ENCODE measurements at regions not wholly inside any gene's neighbourhood (a gene's known extent, or its start where the extent isn't known, plus 50 kb on each side); places are given as distances from the start of the nearest gene placed in this dataset.

DNA sequence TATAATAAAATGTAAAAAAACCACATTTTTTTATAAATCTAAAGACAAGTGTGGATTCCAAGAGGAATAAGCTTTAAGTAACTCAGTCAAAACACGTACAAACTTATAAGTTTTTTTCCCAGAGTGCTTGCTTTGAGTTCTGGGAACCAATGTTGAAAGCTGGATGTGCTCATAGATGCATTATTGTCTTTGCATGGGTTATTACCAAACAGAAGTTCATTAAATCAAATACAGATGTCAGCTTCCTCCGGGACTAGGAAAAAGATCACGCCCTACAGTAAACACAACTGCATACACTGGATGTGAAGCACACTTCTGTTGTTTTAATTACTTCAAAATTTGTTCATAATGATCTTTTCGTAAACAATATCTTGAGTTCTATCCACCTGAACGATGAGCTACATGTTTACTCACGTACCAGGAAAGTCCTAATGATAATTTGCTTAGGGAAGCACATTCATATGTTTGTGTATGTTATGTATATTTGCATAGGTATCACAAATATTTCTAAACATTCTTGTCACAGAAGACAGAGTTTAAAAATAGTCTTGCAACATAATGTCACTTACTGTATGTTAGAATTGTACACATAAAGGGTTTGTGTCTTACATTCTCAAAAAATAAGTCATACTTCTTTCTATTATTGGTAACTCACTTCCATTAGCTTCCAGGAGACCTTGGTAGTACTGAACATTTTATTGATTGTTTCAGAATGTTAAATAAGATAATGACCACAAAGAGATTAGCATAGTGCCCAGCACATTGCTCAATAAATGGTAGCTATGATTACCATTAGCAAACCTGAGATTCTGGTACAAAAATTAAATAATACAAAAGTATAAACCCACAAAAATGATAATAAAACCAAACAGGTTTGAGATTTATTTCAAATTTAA lies 427.4 kb downstream of the CETN3 start:
- no peak for FAIRE-seq

DNA sequence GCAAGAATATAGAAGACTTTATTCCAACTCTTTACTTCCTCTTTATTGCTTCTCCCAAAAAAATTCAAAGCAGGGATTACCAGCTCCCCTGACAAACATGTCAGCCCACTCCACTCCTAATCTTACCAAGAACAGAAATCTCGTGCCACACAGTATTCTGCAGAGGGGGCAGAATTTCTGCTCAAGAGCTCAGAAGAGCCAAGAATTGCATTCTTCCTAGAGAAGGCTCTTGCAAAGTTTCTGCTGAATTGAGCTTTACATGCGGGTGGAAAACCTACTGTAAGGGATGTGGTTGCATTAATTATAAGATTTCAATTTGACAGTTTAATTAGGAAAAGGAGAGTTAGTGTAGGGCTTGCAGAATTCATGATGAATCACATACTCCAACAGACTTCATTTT lies 428.5 kb downstream of the CETN3 start:
- FAIRE-seq, result no peak

DNA sequence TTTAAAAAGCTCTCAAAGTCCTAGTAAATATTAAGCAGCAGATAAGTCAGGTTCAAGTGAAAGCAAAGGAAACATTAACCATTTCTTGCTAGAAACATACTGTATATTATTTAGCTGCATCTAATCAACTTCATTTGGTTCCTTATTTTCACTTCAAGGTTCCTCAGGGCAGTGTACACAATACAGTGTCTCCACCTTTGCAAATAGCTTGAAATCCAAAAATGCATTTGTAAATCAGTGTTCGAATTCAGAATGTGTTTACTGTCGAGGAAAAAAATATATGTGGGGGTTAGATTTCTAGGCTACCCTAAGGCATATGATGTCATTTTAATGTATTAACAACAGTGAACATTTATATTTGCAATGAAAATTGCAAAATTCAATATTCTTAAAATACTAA lies 436.0 kb downstream of the CETN3 start:
- FAIRE-seq, result no peak

DNA sequence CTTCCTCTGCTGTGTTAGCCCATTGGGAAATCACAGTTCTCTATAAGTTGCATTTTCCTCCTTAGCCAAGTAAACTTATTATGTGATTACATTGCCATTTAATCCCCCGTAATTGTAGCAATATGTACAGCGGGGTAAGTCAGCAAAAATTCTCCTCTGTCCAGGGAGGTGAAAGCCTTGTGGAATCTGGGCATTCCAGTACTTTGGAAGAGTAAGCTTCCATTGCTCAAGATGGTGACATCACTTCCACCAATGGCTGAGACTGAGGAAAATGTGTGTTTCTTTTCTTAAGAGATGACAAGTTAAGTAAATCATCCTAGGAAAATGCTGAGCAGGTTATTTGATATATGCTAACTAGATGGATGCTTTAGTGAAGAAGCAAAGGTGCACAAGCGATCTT lies 436.7 kb downstream of the CETN3 start:
- no peak for FAIRE-seq

GRCh38 chr5:89968958-89969381 lies 440.6 kb downstream of the CETN3 start:
- no peak for FAIRE-seq

DNA sequence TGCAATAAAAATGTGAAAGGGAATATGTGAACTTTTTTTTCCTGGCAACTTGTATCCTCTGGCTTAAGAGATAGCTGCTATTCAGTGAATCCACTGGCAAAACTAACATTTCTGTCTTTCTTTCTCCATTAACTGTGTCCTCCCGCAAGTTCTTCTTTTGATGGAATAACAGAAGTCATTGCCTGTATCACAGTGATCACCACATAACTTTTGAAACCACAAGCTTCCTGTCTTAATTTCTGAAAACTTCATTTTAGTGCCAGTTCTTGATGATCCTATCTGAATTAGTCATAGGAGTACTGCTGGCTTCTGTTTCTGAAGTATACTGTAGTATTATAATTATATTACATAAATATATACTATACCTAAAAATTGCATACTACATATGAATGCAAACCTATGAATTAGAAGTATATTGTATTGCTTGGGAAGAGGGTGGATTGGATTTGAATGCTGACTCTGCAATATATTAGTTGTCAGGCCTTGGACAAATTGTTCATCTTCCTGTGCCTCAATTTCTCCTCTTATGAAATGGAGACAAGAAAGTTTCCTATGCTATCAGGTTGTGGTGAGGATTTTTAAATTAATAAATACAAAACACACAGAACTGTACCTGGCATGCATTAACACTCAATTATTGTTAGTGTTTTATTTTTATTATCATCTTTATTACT lies 441.6 kb downstream of the CETN3 start:
- FAIRE-seq, result no peak

DNA sequence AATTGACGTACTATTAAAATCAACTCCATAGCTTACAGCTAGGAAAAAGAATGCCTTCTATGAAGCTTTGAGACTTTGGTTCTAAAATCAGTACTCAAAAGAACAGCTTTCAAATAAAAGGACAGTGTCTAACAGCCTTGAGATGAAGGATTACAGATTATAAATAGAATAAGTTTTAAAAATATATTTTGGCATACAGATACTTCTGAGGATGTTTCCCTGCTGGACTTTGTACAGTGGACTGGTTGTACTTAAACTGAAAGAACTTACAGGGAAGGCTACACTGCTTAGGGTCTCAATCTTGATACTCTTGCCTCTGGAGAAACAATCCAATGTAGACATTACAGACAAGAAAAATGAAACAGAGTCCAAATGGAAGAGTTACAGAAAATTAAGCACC lies 452.7 kb downstream of the CETN3 start:
- no peak for FAIRE-seq

DNA sequence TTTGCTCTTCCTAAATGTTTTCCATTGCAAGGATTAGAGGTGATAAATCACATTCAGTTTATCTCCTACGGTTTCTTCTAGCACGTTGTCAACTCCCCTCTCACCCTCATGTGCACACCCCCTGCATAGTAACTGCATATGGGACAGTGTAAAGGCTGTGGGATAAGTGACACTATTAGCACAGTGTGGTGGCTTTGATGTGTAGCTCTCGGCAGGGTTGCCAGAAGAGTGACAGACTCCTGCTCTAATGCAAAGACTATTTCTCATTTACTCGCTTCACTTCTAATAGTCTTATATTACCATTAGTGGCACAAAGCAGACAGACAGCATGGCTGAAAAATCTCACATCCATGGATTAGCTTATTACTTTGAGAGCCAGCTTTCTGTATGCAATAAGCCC lies 454.6 kb downstream of the CETN3 start:
- no peak for FAIRE-seq

GRCh38 chr5:89951876-89952275 lies 457.7 kb downstream of the CETN3 start:
- no peak for FAIRE-seq

- no peak for FAIRE-seq
Measured at GRCh38 chr5:89950234-89950633, 459.3 kb downstream of the CETN3 start.

GRCh38 chr5:89948977-89949376 lies 460.6 kb downstream of the CETN3 start:
- FAIRE-seq, result no peak

DNA sequence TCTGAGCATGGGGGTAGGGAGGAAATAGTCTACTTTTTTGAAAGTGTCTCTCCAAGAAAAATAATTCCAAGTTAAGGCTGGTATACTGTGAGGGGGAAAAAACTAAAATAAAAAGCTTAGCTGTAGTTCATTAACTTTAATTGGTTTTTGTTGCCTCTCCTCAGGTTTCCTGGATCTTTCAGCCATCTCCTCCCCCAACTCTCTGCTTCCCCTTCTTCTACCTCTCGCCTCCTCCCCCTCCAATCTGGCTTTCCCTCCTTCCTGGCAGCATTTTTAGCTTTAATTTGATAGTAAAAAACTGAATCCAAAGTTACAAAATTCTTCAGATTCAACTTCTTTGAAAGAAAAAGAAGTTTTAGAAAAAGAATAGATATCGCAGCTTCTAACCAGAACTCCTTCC lies 462.6 kb downstream of the CETN3 start:
- no peak for FAIRE-seq

DNA sequence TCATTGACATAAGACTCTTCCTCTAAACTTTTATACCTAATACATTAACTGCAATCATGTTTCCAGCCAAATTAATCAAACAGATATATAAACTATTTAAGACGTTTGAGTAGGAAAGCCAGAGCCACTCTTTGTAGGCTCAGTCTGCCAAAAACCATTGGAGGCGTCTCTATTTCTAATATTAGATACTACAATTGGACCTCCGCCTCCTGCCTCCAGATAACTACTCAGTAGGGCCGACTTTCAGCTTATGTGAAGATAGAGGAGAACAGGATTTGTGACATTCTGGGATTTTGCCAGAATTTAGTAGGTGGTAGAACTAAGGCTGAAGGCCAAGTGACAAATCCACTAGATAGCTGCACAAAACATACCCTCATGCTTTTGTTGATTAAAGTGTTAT lies 463.0 kb downstream of the CETN3 start:
- no peak for FAIRE-seq

GRCh38 chr5:89942171-89942570 lies 467.4 kb downstream of the CETN3 start:
- no peak for FAIRE-seq

GRCh38 chr5:89936576-89936975 lies 473.0 kb downstream of the CETN3 start:
- FAIRE-seq, result no peak

- no peak for FAIRE-seq
Measured at GRCh38 chr5:89934069-89934468, 475.5 kb downstream of the CETN3 start.

DNA sequence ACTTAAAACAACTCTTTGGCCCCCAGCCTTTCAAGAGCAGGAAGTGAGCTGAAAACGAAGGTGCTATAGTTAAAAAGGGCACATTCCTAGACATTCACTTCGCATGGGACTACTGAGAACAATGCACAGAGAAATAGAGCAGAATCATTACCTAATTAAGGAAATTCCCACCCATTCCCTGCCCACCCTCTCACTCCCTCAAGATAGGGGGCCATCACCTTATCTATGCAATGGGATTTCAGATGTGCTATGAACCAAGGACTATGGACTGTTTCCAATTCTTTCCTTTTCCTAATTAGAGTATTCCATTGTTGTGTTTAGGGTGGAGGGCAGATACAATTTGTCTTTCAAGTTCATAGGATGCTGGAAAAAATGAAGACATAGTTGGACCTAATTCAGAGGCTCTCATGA lies 476.8 kb downstream of the CETN3 start:
- no peak for FAIRE-seq

GRCh38 chr5:89930591-89931392 lies 478.8 kb downstream of the CETN3 start:
- no peak for FAIRE-seq

- FAIRE-seq, result no peak
Measured at GRCh38 chr5:89929834-89930233, 479.7 kb downstream of the CETN3 start.

DNA sequence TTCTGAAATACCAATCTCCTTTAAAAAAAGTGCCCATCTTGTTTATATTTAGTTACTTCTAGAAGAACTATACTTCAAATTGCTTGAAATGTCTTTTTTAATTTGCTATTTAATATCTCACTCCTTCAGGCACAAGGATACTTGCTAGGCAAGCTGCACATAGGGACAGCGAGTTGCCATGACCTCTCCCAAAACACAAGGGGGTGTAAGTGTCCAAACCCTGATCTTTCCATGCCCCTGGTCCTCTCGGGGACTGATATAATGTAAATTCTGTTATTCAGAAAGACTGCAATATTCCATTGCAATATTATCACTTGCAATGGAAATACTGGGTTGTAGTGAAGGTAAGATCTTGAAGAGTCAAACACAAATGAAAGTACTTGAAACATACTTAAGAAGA lies 480.4 kb downstream of the CETN3 start:
- FAIRE-seq, result no peak

DNA sequence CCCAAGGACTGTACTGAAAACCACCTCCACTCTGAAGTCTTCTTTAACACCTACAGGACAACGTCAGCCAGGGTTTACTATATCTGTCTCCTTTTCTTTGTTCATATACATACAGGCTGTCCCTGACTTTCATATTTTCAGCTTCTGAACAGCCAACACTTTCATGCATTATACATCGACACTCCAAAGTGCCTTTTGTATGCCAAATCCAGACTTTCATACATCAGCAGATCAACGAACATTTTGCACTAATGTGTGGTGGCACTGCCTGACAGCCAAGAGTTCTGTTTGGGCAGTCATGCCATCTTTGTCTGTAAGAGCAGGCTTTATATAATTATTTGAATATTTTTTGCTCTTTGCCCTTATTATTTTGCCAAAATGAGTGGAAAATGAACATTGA lies 487.4 kb downstream of the CETN3 start:
- FAIRE-seq, result no peak

DNA sequence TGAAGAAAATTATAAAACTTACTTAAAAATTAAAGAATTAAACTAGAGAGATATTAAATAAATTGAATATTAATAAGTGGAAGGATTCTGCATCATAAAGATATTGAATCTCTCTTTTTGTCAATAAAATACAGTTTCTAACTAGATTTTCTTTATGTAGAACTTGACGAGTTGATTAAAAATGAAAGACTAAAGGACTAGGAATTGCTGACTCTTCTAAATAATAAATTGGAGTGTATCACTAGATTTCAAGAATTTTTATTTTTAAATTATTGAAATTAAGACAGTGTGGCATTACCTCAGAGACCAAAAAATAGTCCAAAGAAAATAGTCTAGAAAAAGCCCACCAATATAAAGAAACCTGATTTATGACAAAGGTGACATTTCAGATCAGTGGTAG lies 492.4 kb downstream of the CETN3 start:
- FAIRE-seq, result no peak

- no peak for FAIRE-seq
Measured at GRCh38 chr5:89916131-89916530, 493.4 kb downstream of the CETN3 start.

- FAIRE-seq, result no peak
Measured at GRCh38 chr5:89908876-89909275, 500.7 kb downstream of the CETN3 start.
